Fibroblast of lung (primary cell): ENCODE measurements at regions not wholly inside any gene's neighbourhood (a gene's known extent, or its start where the extent isn't known, plus 50 kb on each side); places are given as distances from the start of the nearest gene placed in this dataset.

ENCODE experiments used
- DNase-seq, 2 donors: peaks; one replicate each; pipeline versions ENCODE4 v3.0.0 to v3.0.0-alpha.2; 2010; ENCODE audit warnings: low read depth in 2 of 2
- H2AFZ ChIP-seq: 2 replicates; pipeline ENCODE4 v1.5.1; 2012; ENCODE audit warnings: low read length, control low read depth, inconsistent platforms
- H3K27ac ChIP-seq: 2 replicates; pipeline ENCODE4 v1.5.1; 2011; ENCODE audit warnings: low read length, control low read depth; ENCODE audit not compliant: insufficient read depth
- H3K27me3 ChIP-seq: 2 replicates; pipeline ENCODE4 v1.5.1; 2011; ENCODE audit warnings: mild to moderate bottlenecking, low read length; ENCODE audit not compliant: control insufficient read depth, insufficient read depth
- H3K36me3 ChIP-seq: 2 replicates; pipeline ENCODE4 v1.5.1; 2011; ENCODE audit warnings: low read length; ENCODE audit not compliant: control insufficient read depth, insufficient read depth
- H3K4me1 ChIP-seq: 2 replicates; pipeline ENCODE4 v1.5.1; 2011; ENCODE audit warnings: low read length; ENCODE audit not compliant: control insufficient read depth, insufficient read depth; ENCODE audit errors: extremely low read depth
- H3K4me2 ChIP-seq: 2 replicates; pipeline ENCODE4 v1.5.1; 2011; ENCODE audit warnings: low read length, control low read depth; ENCODE audit not compliant: insufficient read depth; ENCODE audit errors: extremely low read depth
- H3K4me3 ChIP-seq, 4 experiments: fragments of 200-600 bp in 1 of 4; sonication (generic) in 1 of 4; replicated peaks in 1 of 4; 2 replicates each; pipeline ENCODE4 v1.5.1; 2011 to 2016; ENCODE audit warnings: low read length in 4 of 4, low read depth in 3 of 4, mild to moderate bottlenecking in 3 of 4, control low read depth in 2 of 4, inconsistent platforms in 1 of 4, mixed read lengths in 1 of 4; ENCODE audit not compliant: insufficient read depth in 1 of 4; ENCODE audit errors: control extremely low read depth in 1 of 4
- H3K79me2 ChIP-seq: 2 replicates; pipeline ENCODE4 v1.5.1; 2012; ENCODE audit warnings: mild to moderate bottlenecking, low read length, inconsistent platforms; ENCODE audit not compliant: control insufficient read depth, insufficient read depth
- H3K9ac ChIP-seq: 2 replicates; pipeline ENCODE4 v1.5.1; 2011; ENCODE audit warnings: mild to moderate bottlenecking, low read length, control low read depth; ENCODE audit not compliant: insufficient read depth
- H3K9me3 ChIP-seq: 2 replicates; pipeline ENCODE4 v1.5.1; 2012; ENCODE audit warnings: low read depth, low read length; ENCODE audit not compliant: control insufficient read depth, insufficient read depth
- H4K20me1 ChIP-seq: 2 replicates; pipeline ENCODE4 v1.5.1; 2011; ENCODE audit warnings: low read length; ENCODE audit not compliant: control insufficient read depth, insufficient read depth; ENCODE audit errors: extremely low read depth
- EZH2 ChIP-seq: IDR thresholded peaks from 2 replicates; pipeline ENCODE4 v1.5.1; 2012; ENCODE audit warnings: low read length, control low read depth, mild to moderate bottlenecking; ENCODE audit errors: missing control alignments
- TF ChIP-seq, protein P1 (sequence below), 2 donors: IDR thresholded peaks in 1 of 2; conservative IDR thresholded peaks in 1 of 2; 1 replicate in 1 of 2; 2 replicates in 1 of 2; pipeline ENCODE4 v1.5.1; 2011 to 2012; ENCODE audit warnings: low read length in 2 of 2, control low read depth in 1 of 2, inconsistent platforms in 1 of 2, low read depth in 1 of 2, mild to moderate bottlenecking in 1 of 2

DNA sequence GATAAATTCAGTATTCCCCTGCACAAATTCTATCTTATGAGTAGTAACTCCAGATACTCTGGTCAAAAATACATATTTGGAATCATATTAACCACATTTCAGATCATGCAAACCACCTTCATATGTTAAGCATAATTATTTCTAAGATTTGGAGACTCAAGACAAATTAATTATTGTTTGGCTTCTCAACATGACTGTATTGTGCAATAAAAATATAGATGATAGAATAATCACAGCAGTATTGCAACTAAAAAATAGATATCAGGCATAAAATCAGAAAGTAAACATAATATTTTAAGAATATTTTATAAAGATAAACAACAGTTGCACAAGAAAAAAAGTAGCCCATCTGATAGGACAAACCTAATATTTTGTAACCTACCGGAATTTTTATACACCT lies 1767.6 kb upstream of the NUDT12 start:
- Histone ChIP-seq H3K4me2 (no peak overlapping the region), H3K4me3 (no peak overlapping the region), H4K20me1 (no peaks in the 10 kb centered on the region), H3K79me2 (no peaks in the 10 kb centered on the region), H3K9me3 (no peaks in the 10 kb centered on the region), H2AFZ (no peak overlapping the region), H3K9ac (no peak overlapping the region), H3K27me3 (no peaks in the 10 kb centered on the region), H3K4me1 (no peaks in the 10 kb centered on the region), H3K27ac (no peak overlapping the region), H3K36me3 (no peaks in the 10 kb centered on the region)
- no peak for DNase-seq
- TF ChIP-seq, protein P1, sequence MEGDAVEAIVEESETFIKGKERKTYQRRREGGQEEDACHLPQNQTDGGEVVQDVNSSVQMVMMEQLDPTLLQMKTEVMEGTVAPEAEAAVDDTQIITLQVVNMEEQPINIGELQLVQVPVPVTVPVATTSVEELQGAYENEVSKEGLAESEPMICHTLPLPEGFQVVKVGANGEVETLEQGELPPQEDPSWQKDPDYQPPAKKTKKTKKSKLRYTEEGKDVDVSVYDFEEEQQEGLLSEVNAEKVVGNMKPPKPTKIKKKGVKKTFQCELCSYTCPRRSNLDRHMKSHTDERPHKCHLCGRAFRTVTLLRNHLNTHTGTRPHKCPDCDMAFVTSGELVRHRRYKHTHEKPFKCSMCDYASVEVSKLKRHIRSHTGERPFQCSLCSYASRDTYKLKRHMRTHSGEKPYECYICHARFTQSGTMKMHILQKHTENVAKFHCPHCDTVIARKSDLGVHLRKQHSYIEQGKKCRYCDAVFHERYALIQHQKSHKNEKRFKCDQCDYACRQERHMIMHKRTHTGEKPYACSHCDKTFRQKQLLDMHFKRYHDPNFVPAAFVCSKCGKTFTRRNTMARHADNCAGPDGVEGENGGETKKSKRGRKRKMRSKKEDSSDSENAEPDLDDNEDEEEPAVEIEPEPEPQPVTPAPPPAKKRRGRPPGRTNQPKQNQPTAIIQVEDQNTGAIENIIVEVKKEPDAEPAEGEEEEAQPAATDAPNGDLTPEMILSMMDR (conservative IDR thresholded peaks at IDR 0.05 in 1 of 2, IDR thresholded peaks at IDR 0.05 in 1 of 2; ENCODE audit: low read depth in 1 of 2, low read length in 2 of 2) = no peak
- no peak for TF ChIP-seq EZH2

DNA sequence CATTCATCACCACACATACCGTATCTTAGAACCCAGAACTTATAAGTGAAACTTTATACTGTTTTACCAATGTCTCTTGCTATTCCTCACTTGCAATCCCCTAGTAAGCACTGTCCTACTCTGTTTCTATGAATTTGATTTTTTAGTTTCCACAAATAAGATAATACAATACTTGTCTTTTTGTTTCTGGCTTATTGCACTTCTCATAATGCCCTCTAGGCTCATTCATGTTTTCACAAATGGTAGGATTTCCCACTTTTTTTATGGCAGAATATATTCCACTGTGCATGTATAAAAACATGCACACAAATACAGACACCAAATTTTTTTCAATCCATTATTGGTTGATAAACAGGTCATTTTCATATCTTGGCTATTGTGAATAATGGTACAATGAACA lies 1742.3 kb upstream of the NUDT12 start:
- Histone ChIP-seq H3K27ac (no peak overlapping the region), H3K4me1 (no peaks in the 10 kb centered on the region), H3K27me3 (no peaks in the 10 kb centered on the region), H3K4me3 (no peak overlapping the region), H3K9ac (no peak overlapping the region), H3K9me3 (no peaks in the 10 kb centered on the region), H4K20me1 (no peaks in the 10 kb centered on the region), H2AFZ (no peak overlapping the region), H3K79me2 (no peaks in the 10 kb centered on the region), H3K36me3 (no peaks in the 10 kb centered on the region), H3K4me2 (no peak overlapping the region)
- TF ChIP-seq EZH2 = no peak
- TF ChIP-seq, protein P1 (conservative IDR thresholded peaks at IDR 0.05 in 1 of 2, IDR thresholded peaks at IDR 0.05 in 1 of 2; ENCODE audit: low read depth in 1 of 2, low read length in 2 of 2) = peak in 1 of 2 donors; percentile 10
- DNase-seq = no peak

DNA sequence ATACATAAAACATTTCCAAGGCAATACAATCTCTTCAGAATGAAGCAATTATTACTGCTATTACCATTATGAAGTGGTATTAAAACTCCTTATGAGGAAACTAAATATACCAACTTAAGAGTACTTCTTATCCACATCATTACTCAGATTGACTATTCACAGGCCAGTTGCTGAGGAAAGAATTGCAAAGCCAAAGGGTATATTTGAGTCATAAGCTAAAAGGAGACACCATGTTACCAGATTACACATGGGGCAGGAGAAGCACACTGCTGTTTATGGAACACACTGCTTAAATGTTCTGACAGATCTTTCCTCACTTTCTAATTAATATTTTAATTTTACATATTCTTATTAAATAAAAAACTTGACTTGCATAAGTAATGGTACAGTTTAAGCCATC lies 1726.4 kb upstream of the NUDT12 start:
- TF ChIP-seq EZH2 = no peak
- TF ChIP-seq, protein P1 (conservative IDR thresholded peaks at IDR 0.05 in 1 of 2, IDR thresholded peaks at IDR 0.05 in 1 of 2; ENCODE audit: low read depth in 1 of 2, low read length in 2 of 2) = no peak
- no peak overlapping the region for H3K4me2 ChIP-seq
- DNase-seq = peak; percentile 0 to 8

More for the DNA sequence above, 1726.4 kb upstream of the NUDT12 start:
- no peaks in the 10 kb centered on the region for H4K20me1 ChIP-seq
- H2AFZ ChIP-seq = no peak overlapping the region
- no peaks in the 10 kb centered on the region for H3K36me3 ChIP-seq
- H3K4me1 ChIP-seq = no peaks in the 10 kb centered on the region
- H3K4me3 ChIP-seq = no peak overlapping the region
- H3K79me2 ChIP-seq = no peaks in the 10 kb centered on the region
- H3K9me3 ChIP-seq = no peaks in the 10 kb centered on the region
- H3K9ac ChIP-seq = no peak overlapping the region
- H3K27ac ChIP-seq = no peak overlapping the region
- no peaks in the 10 kb centered on the region for H3K27me3 ChIP-seq
